H9 (cell line): ENCODE measurements at regions not wholly inside any gene's neighbourhood (a gene's known extent, or its start where the extent isn't known, plus 50 kb on each side); places are given as distances from the start of the nearest gene placed in this dataset.

ENCODE experiments used
- DNase-seq: peaks from one replicate; pipeline ENCODE4 v3.0.0-alpha.2; 2017
- H2AFZ ChIP-seq: one replicate; pipeline ENCODE4 v1.6.1; 2013; ENCODE audit warnings: mild to moderate bottlenecking, low read length, control low read depth, moderate library complexity
- H2AK5ac ChIP-seq: 2 replicates; pipeline ENCODE4 v1.6.1; 2013; ENCODE audit warnings: low read length, control low read depth, mixed read lengths; ENCODE audit not compliant: insufficient read length
- H2BK120ac ChIP-seq: one replicate; pipeline ENCODE4 v1.6.1; 2013; ENCODE audit warnings: low read depth, mild to moderate bottlenecking, low read length, control low read depth, inconsistent platforms; ENCODE audit not compliant: poor library complexity, severe bottlenecking
- H2BK12ac ChIP-seq: 2 replicates; pipeline ENCODE4 v1.6.1; 2013; ENCODE audit warnings: low read length, control low read depth, mixed read lengths, low read depth; ENCODE audit not compliant: insufficient read length
- H2BK15ac ChIP-seq: 2 replicates; pipeline ENCODE4 v1.6.1; 2013; ENCODE audit warnings: low read depth, low read length, control low read depth
- H2BK20ac ChIP-seq: one replicate; pipeline ENCODE4 v1.6.1; 2013; ENCODE audit warnings: low read depth, mild to moderate bottlenecking, low read length, control low read depth, inconsistent platforms; ENCODE audit not compliant: poor library complexity, severe bottlenecking
- H2BK5ac ChIP-seq: 2 replicates; pipeline ENCODE4 v1.6.1; 2013; ENCODE audit warnings: low read length, control low read depth, mixed read lengths; ENCODE audit not compliant: insufficient read length
- H3K14ac ChIP-seq: 2 replicates; pipeline ENCODE4 v1.6.1; 2013; ENCODE audit warnings: low read length, control low read depth; ENCODE audit not compliant: insufficient read depth
- H3K18ac ChIP-seq: 2 replicates; pipeline ENCODE4 v1.6.1; 2013; ENCODE audit warnings: low read depth, mild to moderate bottlenecking, mixed read lengths, low read length, control low read depth; ENCODE audit not compliant: insufficient read length
- H3K23ac ChIP-seq: 2 replicates; pipeline ENCODE4 v1.6.1; 2013; ENCODE audit warnings: low read length, control low read depth, mixed read lengths, low read depth; ENCODE audit not compliant: insufficient read length
- H3K23me2 ChIP-seq: 2 replicates; pipeline ENCODE4 v1.6.1; 2013; ENCODE audit warnings: low read depth, mild to moderate bottlenecking, mixed read lengths, low read length, control low read depth; ENCODE audit not compliant: insufficient read length, poor library complexity, severe bottlenecking
- H3K27ac ChIP-seq: 2 replicates; pipeline ENCODE4 v1.5.1; 2013; ENCODE audit warnings: low read length, control low read depth, mixed read lengths, low read depth; ENCODE audit not compliant: insufficient read length
- H3K27me3 ChIP-seq: 2 replicates; pipeline ENCODE4 v1.6.1; 2013; ENCODE audit warnings: low read length, control low read depth, inconsistent platforms; ENCODE audit not compliant: insufficient read depth
- H3K4ac ChIP-seq: 2 replicates; pipeline ENCODE4 v1.6.1; 2013; ENCODE audit warnings: low read depth, mild to moderate bottlenecking, control low read depth, inconsistent platforms, low read length, moderate library complexity
- H3K4me1 ChIP-seq: 2 replicates; pipeline ENCODE4 v1.6.1; 2013; ENCODE audit warnings: low read length, control low read depth, inconsistent platforms; ENCODE audit not compliant: insufficient read depth
- H3K4me2 ChIP-seq: 2 replicates; pipeline ENCODE4 v1.6.1; 2013; ENCODE audit warnings: low read length, control low read depth, mixed read lengths; ENCODE audit not compliant: insufficient read length, insufficient read depth
- H3K56ac ChIP-seq: 2 replicates; pipeline ENCODE4 v1.6.1; 2013; ENCODE audit warnings: low read depth, mild to moderate bottlenecking, mixed read lengths, low read length, control low read depth; ENCODE audit not compliant: insufficient read length
- H3K79me1 ChIP-seq: 2 replicates; pipeline ENCODE4 v1.6.1; 2013; ENCODE audit warnings: low read depth, mild to moderate bottlenecking, moderate library complexity, low read length, control low read depth, inconsistent platforms; ENCODE audit not compliant: insufficient read depth, poor library complexity, severe bottlenecking
- H3K79me2 ChIP-seq: 2 replicates; pipeline ENCODE4 v1.6.1; 2013; ENCODE audit warnings: low read length, control low read depth, inconsistent platforms; ENCODE audit not compliant: insufficient read depth
- H3K9ac ChIP-seq: 2 replicates; pipeline ENCODE4 v1.6.1; 2013; ENCODE audit warnings: low read length, control low read depth, mixed read lengths; ENCODE audit not compliant: insufficient read length; ENCODE audit errors: extremely low read depth
- H3K9me3 ChIP-seq: one replicate; pipeline ENCODE4 v1.6.1; 2013; ENCODE audit warnings: low read depth, low read length, inconsistent platforms; ENCODE audit not compliant: control insufficient read depth
- H3T11ph ChIP-seq: one replicate; pipeline ENCODE4 v1.6.1; 2013; ENCODE audit warnings: mild to moderate bottlenecking, low read length, control low read depth, inconsistent platforms
- H4K20me1 ChIP-seq: one replicate; pipeline ENCODE4 v1.6.1; 2013; ENCODE audit not compliant: control insufficient read depth, insufficient read length, insufficient read depth
- H4K5ac ChIP-seq: 2 replicates; pipeline ENCODE4 v1.6.1; 2013; ENCODE audit warnings: low read depth, mild to moderate bottlenecking, mixed read lengths, low read length, control low read depth; ENCODE audit not compliant: insufficient read length
- H4K8ac ChIP-seq: replicated peaks from 2 replicates; pipeline ENCODE4 v1.6.1; 2013; ENCODE audit warnings: low read length, control low read depth, mixed read lengths, low read depth; ENCODE audit not compliant: insufficient read length
- H4K91ac ChIP-seq: 2 replicates; pipeline ENCODE4 v1.6.1; 2013; ENCODE audit warnings: low read depth, mild to moderate bottlenecking, moderate library complexity, mixed read lengths, low read length, control low read depth; ENCODE audit not compliant: insufficient read length
- H3K27ac Mint-ChIP-seq, 3 experiments: 2 replicates in 2 of 3; 3 replicates in 1 of 3; pipeline ENCODE4 v1.8.0; 2020 to 2021; ENCODE audit warnings: mixed read lengths in 3 of 3, mild to moderate bottlenecking in 1 of 3, moderate library complexity in 1 of 3
- H3K27me3 Mint-ChIP-seq: 2 replicates; pipeline ENCODE4 v1.8.0; 2021; ENCODE audit warnings: low read depth, mild to moderate bottlenecking, moderate library complexity, mixed read lengths
- H3K36me3 Mint-ChIP-seq, 3 experiments: 2 replicates in 2 of 3; 3 replicates in 1 of 3; pipeline ENCODE4 v1.8.0; 2020 to 2021; ENCODE audit warnings: low read depth in 3 of 3, mixed read lengths in 3 of 3; ENCODE audit not compliant: insufficient read depth in 1 of 3
- H3K4me1 Mint-ChIP-seq, 2 experiments: 2 replicates each; pipeline ENCODE4 v1.8.0; 2020; ENCODE audit warnings: mixed read lengths in 2 of 2
- H3K4me3 Mint-ChIP-seq, 2 experiments: 2 replicates in 1 of 2; 3 replicates in 1 of 2; pipeline ENCODE4 v1.8.0; 2020 to 2021; ENCODE audit warnings: mild to moderate bottlenecking in 2 of 2, mixed read lengths in 2 of 2, moderate library complexity in 1 of 2
- H3K9me3 Mint-ChIP-seq, 2 experiments: 2 replicates in 1 of 2; 3 replicates in 1 of 2; pipeline ENCODE4 v1.8.0; 2020; ENCODE audit warnings: mild to moderate bottlenecking in 2 of 2, mixed read lengths in 2 of 2, moderate library complexity in 1 of 2
- CTCF ChIP-seq: fragments of 200-600 bp; sonication (generic); conservative IDR thresholded peaks from 3 replicates; pipeline ENCODE4 v1.8.0; 2021; ENCODE audit warnings: antibody characterized with exemption, mild to moderate bottlenecking
- WGBS: extraction: QIAGEN DNeasy Blood & Tissue Kit; methylation state at CpG from one replicate; pipeline ENCODE4 v1.1.7; 2013; ENCODE audit warnings: missing lambda C conversion rate, low lambda C conversion rate, mixed read lengths; ENCODE audit not compliant: insufficient read length; ENCODE audit errors: extremely low coverage; 5-methylcytosine and 5-hydroxymethylcytosine counted together

GRCh38 chr17:56665864-56666263 lies 72.4 kb downstream of the NOG start:
- H3K27ac ChIP-seq = no peak overlapping the region
- no peak for TF ChIP-seq CTCF
- no CpG with 5 or more reads among the region's 6 CpGs for WGBS

More at GRCh38 chr17:56665864-56666263, 72.4 kb downstream of the NOG start:
- Histone ChIP-seq H4K20me1 (no peaks in the 10 kb centered on the region), H3K18ac (no peak overlapping the region), H4K5ac (no peak overlapping the region), H3K14ac (no peak overlapping the region), H3K79me2 (no peaks in the 10 kb centered on the region), H2BK120ac (no peak overlapping the region), H3K27me3 (no peaks in the 10 kb centered on the region), H2BK20ac (no peak overlapping the region), H3T11ph (no peak overlapping the region), H2AFZ (no peak overlapping the region), H3K23me2 (no peaks in the 10 kb centered on the region), H4K8ac (no peak overlapping the region), H3K23ac (no peak overlapping the region), H3K4ac (no peak overlapping the region), H3K56ac (no peak overlapping the region), H3K4me1 (no peaks in the 10 kb centered on the region), H4K91ac (no peak overlapping the region), H3K9ac (no peak overlapping the region), H3K79me1 (no peaks in the 10 kb centered on the region), H2BK12ac (no peak overlapping the region), H2BK15ac (no peak overlapping the region), H2BK5ac (no peak overlapping the region), H3K9me3 (no peaks in the 10 kb centered on the region), H2AK5ac (no peak overlapping the region), H3K4me2 (no peak overlapping the region)
- no peak for DNase-seq
- Mint-ChIP-seq H3K36me3 (no peaks in the 10 kb centered on the region; a peak in 2 of 7 replicates), H3K9me3 (no peaks in the 10 kb centered on the region; a peak in 2 of 5 replicates), H3K4me3 (no peak overlapping the region), H3K4me1 (no peaks in the 10 kb centered on the region), H3K27me3 (peaks cover 13% of the 10 kb centered on the region), H3K27ac (no peak overlapping the region)
